H1 (cell line): ENCODE measurements at regions not wholly inside any gene's neighbourhood (a gene's known extent, or its start where the extent isn't known, plus 50 kb on each side); places are given as distances from the start of the nearest gene placed in this dataset.

Experiments
- ASH2L ChIP-seq: fragments of 200-600, 300-600 bp; sonication (generic); IDR thresholded peaks from one replicate; pipeline ENCODE4 v1.7.1; 2017; ENCODE audit warnings: low read length
- BCL11A ChIP-seq, 2 experiments: IDR thresholded peaks; one replicate each; pipeline ENCODE4 v1.6.1; 2011; ENCODE audit warnings: low read depth in 2 of 2, low read length in 2 of 2, mild to moderate bottlenecking in 2 of 2
- CBX5 ChIP-seq: fragments of 300-800, 300-1000 bp; sonication (generic); IDR thresholded peaks from 2 replicates; pipeline ENCODE4 v1.7.1; 2016; ENCODE audit warnings: antibody characterized with exemption, low read length, low read depth
- CHD2 ChIP-seq: IDR thresholded peaks from 2 replicates; pipeline ENCODE4 v1.6.1; 2012; ENCODE audit warnings: low read length, improper control_type of control experiment
- EP300 ChIP-seq, 2 experiments: IDR thresholded peaks; 1 replicate in 1 of 2; 2 replicates in 1 of 2; pipeline ENCODE4 v1.6.1; 2011 to 2012; ENCODE audit warnings: low read depth in 2 of 2, low read length in 2 of 2, mild to moderate bottlenecking in 2 of 2, borderline replicate concordance in 1 of 2, inconsistent platforms in 1 of 2, moderate library complexity in 1 of 2
- HDAC2 ChIP-seq, 2 experiments: fragments of 300-600 bp in 1 of 2; sonication (generic) in 1 of 2; IDR thresholded peaks; 2 replicates each; pipeline ENCODE4 v1.6.1; 2011 to 2012; ENCODE audit warnings: low read depth in 2 of 2, low read length in 2 of 2, mild to moderate bottlenecking in 2 of 2, moderate library complexity in 2 of 2, borderline replicate concordance in 1 of 2, inconsistent platforms in 1 of 2
- JUN ChIP-seq: IDR thresholded peaks from 2 replicates; pipeline ENCODE4 v1.6.1; 2011; ENCODE audit warnings: low read depth, mild to moderate bottlenecking, improper control_type of control experiment, low read length
- KDM1A ChIP-seq: fragments of 200-600, 300-600 bp; sonication (generic); IDR thresholded peaks from 2 replicates; pipeline ENCODE4 v1.7.1; 2016; ENCODE audit warnings: mild to moderate bottlenecking, low read length, borderline replicate concordance
- POLR2A ChIP-seq, 2 experiments: IDR thresholded peaks; 1 replicate in 1 of 2; 2 replicates in 1 of 2; pipeline ENCODE4 v1.6.1; 2011; ENCODE audit warnings: low read depth in 2 of 2, low read length in 2 of 2, mild to moderate bottlenecking in 2 of 2; ENCODE audit errors: control extremely low read depth in 1 of 2
- TF ChIP-seq, protein P1 (sequence below): fragments of 300-600 bp; sonication (generic); IDR thresholded peaks from 2 replicates; pipeline ENCODE4 v1.7.1; 2012; ENCODE audit warnings: low read length, moderate library complexity, mild to moderate bottlenecking, inconsistent platforms; ENCODE audit not compliant: insufficient replicate concordance
- TF ChIP-seq, protein P2 (sequence below): IDR thresholded peaks from 2 replicates; pipeline ENCODE4 v1.6.1; 2012; ENCODE audit warnings: inconsistent platforms
- TF ChIP-seq, protein P3 (sequence below): IDR thresholded peaks from 2 replicates; pipeline ENCODE4 v1.6.1; 2012; ENCODE audit warnings: inconsistent platforms

DNA sequence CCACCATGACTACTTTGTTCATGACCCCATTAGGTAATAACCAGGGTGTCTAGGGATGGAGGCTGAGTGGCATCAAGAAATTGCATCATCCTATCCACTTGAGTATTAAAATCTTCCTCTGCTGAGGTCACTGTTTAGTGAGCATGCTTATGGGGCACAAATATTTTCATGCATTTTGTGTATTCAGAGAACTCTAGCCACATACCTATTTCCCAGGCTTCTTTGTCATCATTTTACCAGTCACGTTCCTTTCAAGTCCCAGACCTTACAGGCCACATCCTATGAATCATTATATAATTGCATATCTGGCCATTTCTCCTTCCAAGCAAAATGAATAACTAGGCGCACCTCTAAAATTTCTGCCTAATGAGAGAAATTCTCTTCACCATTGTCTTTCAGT lies 1882.9 kb upstream of the AGA start (continued):
- TF ChIP-seq, protein P1, sequence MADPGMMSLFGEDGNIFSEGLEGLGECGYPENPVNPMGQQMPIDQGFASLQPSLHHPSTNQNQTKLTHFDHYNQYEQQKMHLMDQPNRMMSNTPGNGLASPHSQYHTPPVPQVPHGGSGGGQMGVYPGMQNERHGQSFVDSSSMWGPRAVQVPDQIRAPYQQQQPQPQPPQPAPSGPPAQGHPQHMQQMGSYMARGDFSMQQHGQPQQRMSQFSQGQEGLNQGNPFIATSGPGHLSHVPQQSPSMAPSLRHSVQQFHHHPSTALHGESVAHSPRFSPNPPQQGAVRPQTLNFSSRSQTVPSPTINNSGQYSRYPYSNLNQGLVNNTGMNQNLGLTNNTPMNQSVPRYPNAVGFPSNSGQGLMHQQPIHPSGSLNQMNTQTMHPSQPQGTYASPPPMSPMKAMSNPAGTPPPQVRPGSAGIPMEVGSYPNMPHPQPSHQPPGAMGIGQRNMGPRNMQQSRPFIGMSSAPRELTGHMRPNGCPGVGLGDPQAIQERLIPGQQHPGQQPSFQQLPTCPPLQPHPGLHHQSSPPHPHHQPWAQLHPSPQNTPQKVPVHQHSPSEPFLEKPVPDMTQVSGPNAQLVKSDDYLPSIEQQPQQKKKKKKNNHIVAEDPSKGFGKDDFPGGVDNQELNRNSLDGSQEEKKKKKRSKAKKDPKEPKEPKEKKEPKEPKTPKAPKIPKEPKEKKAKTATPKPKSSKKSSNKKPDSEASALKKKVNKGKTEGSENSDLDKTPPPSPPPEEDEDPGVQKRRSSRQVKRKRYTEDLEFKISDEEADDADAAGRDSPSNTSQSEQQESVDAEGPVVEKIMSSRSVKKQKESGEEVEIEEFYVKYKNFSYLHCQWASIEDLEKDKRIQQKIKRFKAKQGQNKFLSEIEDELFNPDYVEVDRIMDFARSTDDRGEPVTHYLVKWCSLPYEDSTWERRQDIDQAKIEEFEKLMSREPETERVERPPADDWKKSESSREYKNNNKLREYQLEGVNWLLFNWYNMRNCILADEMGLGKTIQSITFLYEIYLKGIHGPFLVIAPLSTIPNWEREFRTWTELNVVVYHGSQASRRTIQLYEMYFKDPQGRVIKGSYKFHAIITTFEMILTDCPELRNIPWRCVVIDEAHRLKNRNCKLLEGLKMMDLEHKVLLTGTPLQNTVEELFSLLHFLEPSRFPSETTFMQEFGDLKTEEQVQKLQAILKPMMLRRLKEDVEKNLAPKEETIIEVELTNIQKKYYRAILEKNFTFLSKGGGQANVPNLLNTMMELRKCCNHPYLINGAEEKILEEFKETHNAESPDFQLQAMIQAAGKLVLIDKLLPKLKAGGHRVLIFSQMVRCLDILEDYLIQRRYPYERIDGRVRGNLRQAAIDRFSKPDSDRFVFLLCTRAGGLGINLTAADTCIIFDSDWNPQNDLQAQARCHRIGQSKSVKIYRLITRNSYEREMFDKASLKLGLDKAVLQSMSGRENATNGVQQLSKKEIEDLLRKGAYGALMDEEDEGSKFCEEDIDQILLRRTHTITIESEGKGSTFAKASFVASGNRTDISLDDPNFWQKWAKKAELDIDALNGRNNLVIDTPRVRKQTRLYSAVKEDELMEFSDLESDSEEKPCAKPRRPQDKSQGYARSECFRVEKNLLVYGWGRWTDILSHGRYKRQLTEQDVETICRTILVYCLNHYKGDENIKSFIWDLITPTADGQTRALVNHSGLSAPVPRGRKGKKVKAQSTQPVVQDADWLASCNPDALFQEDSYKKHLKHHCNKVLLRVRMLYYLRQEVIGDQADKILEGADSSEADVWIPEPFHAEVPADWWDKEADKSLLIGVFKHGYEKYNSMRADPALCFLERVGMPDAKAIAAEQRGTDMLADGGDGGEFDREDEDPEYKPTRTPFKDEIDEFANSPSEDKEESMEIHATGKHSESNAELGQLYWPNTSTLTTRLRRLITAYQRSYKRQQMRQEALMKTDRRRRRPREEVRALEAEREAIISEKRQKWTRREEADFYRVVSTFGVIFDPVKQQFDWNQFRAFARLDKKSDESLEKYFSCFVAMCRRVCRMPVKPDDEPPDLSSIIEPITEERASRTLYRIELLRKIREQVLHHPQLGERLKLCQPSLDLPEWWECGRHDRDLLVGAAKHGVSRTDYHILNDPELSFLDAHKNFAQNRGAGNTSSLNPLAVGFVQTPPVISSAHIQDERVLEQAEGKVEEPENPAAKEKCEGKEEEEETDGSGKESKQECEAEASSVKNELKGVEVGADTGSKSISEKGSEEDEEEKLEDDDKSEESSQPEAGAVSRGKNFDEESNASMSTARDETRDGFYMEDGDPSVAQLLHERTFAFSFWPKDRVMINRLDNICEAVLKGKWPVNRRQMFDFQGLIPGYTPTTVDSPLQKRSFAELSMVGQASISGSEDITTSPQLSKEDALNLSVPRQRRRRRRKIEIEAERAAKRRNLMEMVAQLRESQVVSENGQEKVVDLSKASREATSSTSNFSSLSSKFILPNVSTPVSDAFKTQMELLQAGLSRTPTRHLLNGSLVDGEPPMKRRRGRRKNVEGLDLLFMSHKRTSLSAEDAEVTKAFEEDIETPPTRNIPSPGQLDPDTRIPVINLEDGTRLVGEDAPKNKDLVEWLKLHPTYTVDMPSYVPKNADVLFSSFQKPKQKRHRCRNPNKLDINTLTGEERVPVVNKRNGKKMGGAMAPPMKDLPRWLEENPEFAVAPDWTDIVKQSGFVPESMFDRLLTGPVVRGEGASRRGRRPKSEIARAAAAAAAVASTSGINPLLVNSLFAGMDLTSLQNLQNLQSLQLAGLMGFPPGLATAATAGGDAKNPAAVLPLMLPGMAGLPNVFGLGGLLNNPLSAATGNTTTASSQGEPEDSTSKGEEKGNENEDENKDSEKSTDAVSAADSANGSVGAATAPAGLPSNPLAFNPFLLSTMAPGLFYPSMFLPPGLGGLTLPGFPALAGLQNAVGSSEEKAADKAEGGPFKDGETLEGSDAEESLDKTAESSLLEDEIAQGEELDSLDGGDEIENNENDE, result no peak
- TF ChIP-seq KDM1A (no peak), CHD2 (no peak), JUN (no peak), CBX5 (no peak), EP300 (IDR thresholded peaks at IDR 0.05; ENCODE audit: borderline replicate concordance in 1 of 2, low read depth in 2 of 2, low read length in 2 of 2) (no peak), POLR2A (IDR thresholded peaks at IDR 0.05; ENCODE audit: control extremely low read depth in 1 of 2, low read depth in 2 of 2, low read length in 2 of 2) (no peak), ASH2L (no peak), BCL11A (IDR thresholded peaks at IDR 0.05; ENCODE audit: low read depth in 2 of 2, low read length in 2 of 2) (no peak), HDAC2 (IDR thresholded peaks at IDR 0.05; ENCODE audit: borderline replicate concordance in 1 of 2, low read depth in 2 of 2, low read length in 2 of 2) (no peak)
- TF ChIP-seq, protein P2, sequence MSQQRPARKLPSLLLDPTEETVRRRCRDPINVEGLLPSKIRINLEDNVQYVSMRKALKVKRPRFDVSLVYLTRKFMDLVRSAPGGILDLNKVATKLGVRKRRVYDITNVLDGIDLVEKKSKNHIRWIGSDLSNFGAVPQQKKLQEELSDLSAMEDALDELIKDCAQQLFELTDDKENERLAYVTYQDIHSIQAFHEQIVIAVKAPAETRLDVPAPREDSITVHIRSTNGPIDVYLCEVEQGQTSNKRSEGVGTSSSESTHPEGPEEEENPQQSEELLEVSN, result no peak
- TF ChIP-seq, protein P3, sequence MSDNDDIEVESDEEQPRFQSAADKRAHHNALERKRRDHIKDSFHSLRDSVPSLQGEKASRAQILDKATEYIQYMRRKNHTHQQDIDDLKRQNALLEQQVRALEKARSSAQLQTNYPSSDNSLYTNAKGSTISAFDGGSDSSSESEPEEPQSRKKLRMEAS, result no peak
